ENCODE measurements at regions not wholly inside any gene's neighbourhood (a gene's known extent, or its start where the extent isn't known, plus 50 kb on each side); places are given as distances from the start of the nearest gene placed in this dataset.
"Not testable (repeated sequence)": the region's sequence is repeated elsewhere in the genome, so short reads cannot be mapped to it uniquely, and the experiment has no call there.

- Mint-ChIP-seq H3K4me1 (no peaks in the 10 kb centered on the region), H3K9me3 (peaks cover 7% of the 10 kb centered on the region)
- CTCF ChIA-PET = no interaction called here
Measured at GRCh38 chr7:84923348-84923747, 263.5 kb downstream of the SEMA3D start.

GRCh38 chr7:84921154-84921553 lies 265.7 kb downstream of the SEMA3D start:
- no peak for TF ChIP-seq CTCF (IDR thresholded peaks at IDR 0.05)
- CTCF ChIA-PET = no interaction called here
- Mint-ChIP-seq H3K4me3 (no peak overlapping the region), H3K27me3 (no peaks in the 10 kb centered on the region), H3K4me1 (no peaks in the 10 kb centered on the region), H3K36me3 (ENCODE audit: low read depth) (no peaks in the 10 kb centered on the region), H3K27ac (no peak overlapping the region), H3K9me3 (peaks cover 7% of the 10 kb centered on the region)
- ATAC-seq (ENCODE audit: low read depth) = no peak
- intact Hi-C loops (cut with micrococcal nuclease) = no loop called here
- DNase-seq = no peak
- POLR2A ChIA-PET = no interaction called here

More at GRCh38 chr7:84923348-84923747, 263.5 kb downstream of the SEMA3D start:
- ATAC-seq (ENCODE audit: low read depth) (no peak), DNase-seq (no peak)
- POLR2A ChIA-PET = no interaction called here
- no peak overlapping the region for H3K27ac Mint-ChIP-seq
- TF ChIP-seq CTCF (IDR thresholded peaks at IDR 0.05) = no peak
- H3K27me3 Mint-ChIP-seq = no peaks in the 10 kb centered on the region
- no peaks in the 10 kb centered on the region for H3K36me3 Mint-ChIP-seq (ENCODE audit: low read depth)
- intact Hi-C loops (cut with micrococcal nuclease) = no loop called here
- H3K4me3 Mint-ChIP-seq = no peak overlapping the region

GRCh38 chr7:84916973-84917372 lies 269.9 kb downstream of the SEMA3D start:
- not testable (repeated sequence) for H3K4me3 Mint-ChIP-seq

GRCh38 chr7:84916161-84916560 lies 270.7 kb downstream of the SEMA3D start:
- no peak for DNase-seq
- intact Hi-C loops (cut with micrococcal nuclease) = no loop called here
- no peak for TF ChIP-seq CTCF (IDR thresholded peaks at IDR 0.05)
- no peak overlapping the region for H3K27ac Mint-ChIP-seq
- ChIA-PET CTCF (no interaction called here), POLR2A (no interaction called here)
- H3K9me3 Mint-ChIP-seq = peaks cover 7% of the 10 kb centered on the region
- no peaks in the 10 kb centered on the region for H3K4me1 Mint-ChIP-seq
- ATAC-seq (ENCODE audit: low read depth) = no peak
- H3K4me3 Mint-ChIP-seq = no peak overlapping the region
- H3K27me3 Mint-ChIP-seq = no peaks in the 10 kb centered on the region
- no peaks in the 10 kb centered on the region for H3K36me3 Mint-ChIP-seq (ENCODE audit: low read depth)

More at GRCh38 chr7:84916973-84917372, 269.9 kb downstream of the SEMA3D start:
- H3K4me1 Mint-ChIP-seq; ATAC-seq (ENCODE audit: low read depth); H3K27me3 Mint-ChIP-seq; POLR2A ChIA-PET; DNase-seq; H3K36me3 Mint-ChIP-seq (ENCODE audit: low read depth); intact Hi-C loops (cut with micrococcal nuclease); H3K9me3 Mint-ChIP-seq; H3K27ac Mint-ChIP-seq; CTCF ChIA-PET: not testable (repeated sequence)

GRCh38 chr7:84914598-84914997 lies 272.3 kb downstream of the SEMA3D start:
- H3K9me3 Mint-ChIP-seq = no peaks in the 10 kb centered on the region
- H3K27me3 Mint-ChIP-seq = no peaks in the 10 kb centered on the region
- intact Hi-C loops (cut with micrococcal nuclease) = no loop called here
- TF ChIP-seq CTCF (IDR thresholded peaks at IDR 0.05) = no peak
- DNase-seq (no peak), ATAC-seq (ENCODE audit: low read depth) (no peak)
- H3K27ac Mint-ChIP-seq = no peak overlapping the region
- H3K4me1 Mint-ChIP-seq = no peaks in the 10 kb centered on the region
- CTCF ChIA-PET = no interaction called here
- H3K36me3 Mint-ChIP-seq (ENCODE audit: low read depth) = no peaks in the 10 kb centered on the region
- no peak overlapping the region for H3K4me3 Mint-ChIP-seq
- POLR2A ChIA-PET = no interaction called here

- no peaks in the 10 kb centered on the region for H3K4me1 Mint-ChIP-seq
- POLR2A ChIA-PET = no interaction called here
- intact Hi-C loops (cut with micrococcal nuclease) = no loop called here
Measured at GRCh38 chr7:84913731-84914130, 273.1 kb downstream of the SEMA3D start.

More at GRCh38 chr7:84913731-84914130, 273.1 kb downstream of the SEMA3D start:
- H3K27ac Mint-ChIP-seq = no peak overlapping the region
- no peaks in the 10 kb centered on the region for H3K36me3 Mint-ChIP-seq (ENCODE audit: low read depth)
- CTCF ChIA-PET = no interaction called here
- no peaks in the 10 kb centered on the region for H3K27me3 Mint-ChIP-seq
- ATAC-seq (ENCODE audit: low read depth) (no peak), DNase-seq (no peak)
- H3K9me3 Mint-ChIP-seq = no peaks in the 10 kb centered on the region
- no peak for TF ChIP-seq CTCF (IDR thresholded peaks at IDR 0.05)
- H3K4me3 Mint-ChIP-seq = no peak overlapping the region
